Activated T-cell treated with anti-CD3 and anti-CD28 coated beads, Interleukin-2, amount 50 U/mL, for 1 hour (primary cell): ENCODE measurements at regions not wholly inside any gene's neighbourhood (a gene's known extent, or its start where the extent isn't known, plus 50 kb on each side); places are given as distances from the start of the nearest gene placed in this dataset.

Experiments
- DNase-seq: peaks from one replicate; pipeline ENCODE4 v3.0.0-alpha.2; 2020

GRCh38 chr5:67306965-67307607 is 110.5 kb upstream of the CD180 start:
- DNase-seq: no peak

GRCh38 chr5:67305913-67306710 is 109.5 kb upstream of the CD180 start:
- DNase-seq: no peak

DNA sequence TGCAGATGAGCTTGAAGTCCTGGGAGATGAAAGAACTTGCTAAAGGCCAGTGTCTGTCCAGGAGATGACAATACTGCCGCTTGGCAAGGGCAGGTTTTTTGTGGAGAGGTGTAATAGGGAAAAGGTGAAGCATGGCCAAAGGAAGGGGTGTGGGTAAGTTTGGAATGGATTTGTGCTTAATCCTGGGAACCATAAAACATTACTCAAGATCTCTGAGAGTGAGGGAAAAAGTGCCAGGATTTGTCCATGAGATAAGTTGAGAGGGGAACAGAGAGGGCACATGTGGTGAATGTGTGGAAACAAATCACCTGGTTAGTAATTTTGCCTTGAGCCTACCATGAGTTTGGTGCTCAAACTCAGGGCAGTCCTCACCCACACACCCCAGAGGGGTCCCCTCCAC is 108.8 kb upstream of the CD180 start:
- no peak for DNase-seq

DNA sequence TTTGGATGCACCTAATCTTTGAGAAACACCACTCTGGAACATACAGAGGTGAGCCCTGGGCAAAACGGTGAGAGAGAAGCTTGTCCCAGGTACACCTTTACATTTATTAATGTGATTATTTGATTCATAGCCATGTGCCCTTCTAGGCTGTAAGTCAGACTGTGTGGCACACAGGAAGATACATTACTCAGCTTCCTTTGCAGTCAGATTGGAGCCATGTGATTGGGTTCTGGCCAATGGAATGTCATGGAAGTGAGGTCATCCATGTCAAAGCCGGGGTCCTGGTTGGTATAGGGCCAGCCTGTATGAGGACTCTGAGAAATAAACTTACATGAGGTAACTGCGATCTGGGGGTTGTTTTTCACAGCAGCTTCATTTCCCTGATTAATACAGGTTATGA is 106.8 kb upstream of the CD180 start:
- no peak for DNase-seq

- DNase-seq: no peak
These were observed 104.8 kb upstream of the CD180 start for GRCh38 chr5:67301285-67301903.

GRCh38 chr5:67300326-67300725 is 103.7 kb upstream of the CD180 start:
- no peak for DNase-seq

DNA sequence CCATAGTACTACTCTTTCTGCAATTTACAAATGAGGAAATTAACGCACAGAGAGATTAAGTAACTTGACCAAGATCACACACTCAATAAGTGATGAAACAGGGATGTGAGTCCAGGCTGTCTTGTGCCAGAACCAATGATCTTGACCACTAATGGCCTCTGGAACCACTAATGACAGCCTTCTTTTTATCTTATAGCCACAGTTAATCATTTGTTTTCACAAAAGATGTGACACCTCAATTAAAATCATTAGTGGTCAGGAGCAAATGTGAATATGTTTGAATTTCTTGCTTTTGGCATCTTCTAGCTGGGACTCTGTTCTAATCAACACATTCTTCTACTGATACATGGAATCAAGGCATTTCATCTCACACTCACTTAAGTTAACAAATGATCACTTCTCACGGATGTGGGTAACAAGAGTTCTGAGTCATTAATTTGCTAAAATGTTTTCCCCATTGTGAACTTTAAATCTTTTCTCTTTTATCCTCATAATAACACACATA is 102.7 kb upstream of the CD180 start:
- no peak for DNase-seq

DNA sequence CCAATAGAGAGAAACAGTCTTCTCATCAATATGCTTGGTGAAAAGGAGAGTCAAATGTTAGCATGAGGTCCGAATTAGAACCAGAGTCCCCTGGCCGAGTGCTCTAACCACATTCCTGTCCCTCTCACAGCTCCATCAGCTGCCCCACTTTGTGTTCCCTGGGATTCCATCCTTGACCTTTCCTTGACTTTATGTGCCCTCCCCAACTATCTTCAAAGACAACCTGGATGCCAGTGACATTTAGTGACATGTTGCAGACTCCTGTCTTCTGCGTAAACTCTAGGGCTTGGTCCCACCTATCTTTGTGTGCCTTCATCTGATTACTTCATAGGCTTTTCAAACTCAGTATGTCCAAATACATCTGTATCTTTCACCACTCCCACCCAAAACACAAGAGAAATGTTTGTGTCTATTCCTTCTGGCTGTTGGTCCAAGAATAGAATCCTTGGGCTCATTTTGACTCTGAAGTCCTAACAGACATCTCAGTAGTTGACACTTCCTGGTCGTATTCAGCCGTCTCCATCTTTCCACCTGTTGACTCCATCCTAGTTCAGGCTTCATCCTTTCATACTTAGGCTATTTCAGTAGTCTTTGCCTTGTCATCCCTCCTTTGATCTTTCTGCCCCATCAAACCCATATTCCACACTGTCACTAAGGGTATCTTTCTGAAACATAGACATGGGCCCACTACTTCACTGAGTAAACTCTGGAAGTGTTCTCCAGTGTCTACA is 101.4 kb upstream of the CD180 start:
- DNase-seq: no peak

DNA sequence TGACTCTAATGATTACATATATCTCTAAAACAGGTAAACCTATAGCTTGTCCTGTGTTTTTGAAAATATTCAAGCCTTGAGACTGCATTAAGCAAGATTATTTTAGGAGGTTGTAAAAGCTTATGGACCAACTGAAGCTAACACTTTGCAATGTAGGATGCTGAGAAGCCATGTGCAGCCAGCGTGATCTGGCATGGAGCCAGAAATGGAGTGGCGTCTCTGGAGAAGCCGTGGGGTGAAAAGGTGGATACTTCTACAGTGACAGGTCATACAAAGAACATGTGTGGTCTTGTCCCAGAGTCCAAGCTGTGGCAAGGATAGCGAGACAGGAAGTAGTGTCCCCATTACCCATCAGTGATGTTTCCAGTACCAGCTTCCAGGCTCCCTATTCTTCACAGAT is 100.8 kb upstream of the CD180 start:
- no peak for DNase-seq

DNA sequence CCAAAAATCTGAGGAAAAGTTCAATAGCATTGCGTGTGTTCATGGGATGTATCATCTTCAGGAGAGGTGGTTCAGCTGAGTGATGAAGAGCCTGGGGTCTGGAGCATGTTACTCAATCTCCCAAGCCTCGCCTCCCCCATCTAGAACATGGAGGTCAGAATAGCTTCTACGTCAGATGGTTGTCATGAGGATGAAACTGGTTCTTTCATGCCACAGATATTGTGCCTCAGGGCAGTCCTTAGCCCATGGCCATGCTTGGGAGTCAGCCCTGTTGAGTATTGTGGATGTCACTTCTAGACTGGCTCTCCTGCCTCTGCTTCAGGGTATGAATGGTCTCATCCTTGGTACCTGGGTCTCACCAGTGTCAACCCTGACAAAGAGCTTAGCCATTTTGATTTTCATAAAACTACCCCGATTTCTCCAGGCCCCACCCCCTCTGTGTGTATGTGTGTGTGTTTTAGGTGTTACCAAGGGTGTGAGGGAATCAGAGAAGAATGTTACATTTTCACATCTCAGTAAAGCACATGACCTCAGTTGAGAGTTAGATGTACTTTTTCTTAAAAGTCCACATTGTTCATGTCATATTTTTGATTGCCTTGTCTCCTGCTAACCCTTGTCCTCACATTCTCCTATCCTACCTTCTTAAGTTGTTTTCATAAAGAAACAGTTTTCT is 97.8 kb upstream of the CD180 start:
- DNase-seq: no peak

DNA sequence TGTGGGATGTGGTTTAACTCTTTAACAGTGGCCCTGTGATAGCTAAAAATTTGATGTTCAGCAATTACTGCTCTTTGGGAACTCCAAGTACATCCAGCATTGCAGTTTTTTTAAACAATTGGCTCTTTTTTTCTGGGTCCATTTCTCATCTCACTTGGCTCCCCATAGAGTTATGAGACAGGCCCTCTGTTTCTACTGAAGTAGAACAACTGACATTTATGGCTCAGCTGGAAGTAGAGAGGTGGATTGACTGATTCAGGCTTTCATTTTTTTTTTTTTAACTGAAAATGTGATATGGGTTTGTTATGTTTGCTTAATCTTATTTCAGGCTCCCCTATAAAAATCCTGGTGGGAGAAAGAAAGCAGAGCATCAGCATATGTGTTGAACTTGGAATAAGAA is 96.6 kb upstream of the CD180 start:
- no peak for DNase-seq

- no peak for DNase-seq
These were observed 95.8 kb upstream of the CD180 start for GRCh38 chr5:67292201-67292940.

DNA sequence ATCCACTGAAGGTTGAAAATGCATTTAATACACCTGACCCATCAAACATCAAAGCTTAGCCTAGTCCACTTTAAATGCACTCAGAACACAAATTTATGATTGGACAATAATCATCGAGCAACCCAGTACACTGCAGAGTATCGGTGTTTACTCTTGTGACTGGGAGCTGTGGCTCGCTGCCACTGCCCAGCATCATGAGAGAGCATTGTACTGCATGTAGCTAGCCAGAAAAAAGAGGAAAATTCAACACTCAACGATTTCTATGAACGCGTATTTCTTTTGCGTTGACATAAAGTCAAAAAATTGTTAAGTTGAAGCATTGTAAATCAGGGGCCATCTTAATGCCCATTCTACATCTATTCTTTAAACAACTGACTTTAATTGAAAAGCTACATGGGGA is 95.1 kb upstream of the CD180 start:
- DNase-seq: no peak

- DNase-seq: no peak
These were observed 94.5 kb upstream of the CD180 start for GRCh38 chr5:67291066-67291465.

DNA sequence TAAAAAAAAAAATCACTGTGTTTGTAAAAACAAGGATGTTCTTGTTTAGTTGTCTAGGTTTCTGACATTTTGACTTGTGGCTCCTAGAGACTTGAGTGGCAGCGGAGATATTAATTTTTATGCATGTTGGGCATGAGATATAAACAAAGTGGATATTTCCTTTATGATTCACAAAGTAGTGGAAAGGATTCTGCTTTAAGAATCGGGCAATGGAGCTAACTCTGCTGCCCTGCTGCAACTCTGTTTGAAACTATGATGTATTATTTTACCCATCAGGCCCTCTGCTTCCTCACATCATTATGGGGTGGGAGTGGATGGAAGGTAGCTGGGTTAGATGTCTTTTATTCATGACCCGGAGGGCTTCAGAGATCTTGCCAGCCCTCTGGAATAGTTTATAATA is 94.1 kb upstream of the CD180 start:
- DNase-seq: no peak

DNA sequence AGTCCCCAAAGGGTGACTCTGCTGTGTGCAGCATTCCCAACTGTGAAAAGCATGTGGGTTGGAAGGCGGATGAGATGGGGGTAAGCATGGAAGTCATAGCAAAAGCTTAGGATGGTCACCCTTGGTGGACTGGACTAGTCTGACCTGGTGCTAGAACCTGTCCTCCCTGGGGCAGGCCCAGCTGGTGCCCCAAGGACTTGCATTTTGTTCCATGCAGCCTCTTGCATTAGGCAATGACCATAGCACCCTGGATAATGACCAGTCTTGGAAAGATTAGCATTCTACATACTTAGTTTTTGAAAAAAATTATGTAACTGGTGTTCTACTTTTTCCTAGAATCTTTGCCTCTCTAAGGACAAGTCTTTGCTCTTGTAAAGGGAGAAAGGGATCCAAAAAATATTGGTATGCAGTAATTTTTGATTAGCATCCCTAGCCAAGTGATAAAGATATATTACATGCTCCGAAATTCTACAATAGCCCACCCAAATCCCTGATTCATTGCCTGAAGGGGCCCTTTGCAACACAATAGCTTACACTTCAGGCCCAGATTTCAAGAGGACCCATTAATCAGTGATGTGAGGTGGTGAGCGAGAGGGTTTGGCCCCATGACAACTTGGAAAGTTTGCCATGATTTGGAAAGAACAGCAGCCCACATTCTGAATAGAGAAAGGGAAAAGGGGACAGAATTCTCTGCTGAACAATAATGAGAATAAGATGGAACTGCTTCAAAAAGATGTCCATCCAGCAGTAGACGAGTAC is 93.3 kb upstream of the CD180 start:
- no peak for DNase-seq

- no peak for DNase-seq
These were observed 91.1 kb upstream of the CD180 start for GRCh38 chr5:67287510-67288268.

DNA sequence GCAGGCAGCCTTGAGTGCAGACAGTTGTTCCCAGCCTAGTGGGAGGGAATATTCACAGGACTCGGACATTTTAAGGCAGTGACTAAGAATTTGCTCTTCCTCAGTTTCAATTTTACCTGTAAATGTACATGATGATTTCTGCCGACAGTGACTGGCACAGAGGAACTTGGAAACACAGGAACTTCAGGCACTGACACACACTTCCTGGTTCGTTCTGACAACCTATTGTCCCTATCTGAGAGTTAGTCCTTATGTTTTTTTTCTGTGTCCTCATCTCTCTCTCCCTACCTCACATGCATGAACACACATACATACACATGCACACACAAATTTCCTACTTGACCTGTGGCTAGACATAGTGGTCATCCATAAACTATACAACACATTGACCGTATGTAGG is 89.4 kb upstream of the CD180 start:
- no peak for DNase-seq

GRCh38 chr5:67283988-67284487 is 87.4 kb upstream of the CD180 start:
- no peak for DNase-seq

- no peak for DNase-seq
These were observed 86.8 kb upstream of the CD180 start for GRCh38 chr5:67283275-67283987.
